GM19043 (cell line): ENCODE measurements at regions not wholly inside any gene's neighbourhood (a gene's known extent, or its start where the extent isn't known, plus 50 kb on each side); places are given as distances from the start of the nearest gene placed in this dataset.
"Not testable (repeated sequence)": the region's sequence is repeated elsewhere in the genome, so short reads cannot be mapped to it uniquely, and the experiment has no call there.

Experiments
- ATAC-seq: cut with Tn5 transposase; IDR thresholded peaks from one replicate; pipeline ENCODE4 v1.9.1; 2021; ENCODE audit warnings: low read depth; ENCODE audit not compliant: unreplicated experiment

- no peak for ATAC-seq
Observed at GRCh38 chr11:122209619-122210366, 93.8 kb upstream of the BLID start.

GRCh38 chr11:122207921-122208764 lies 92.1 kb upstream of the BLID start:
- ATAC-seq = no peak

GRCh38 chr11:122207505-122207904 lies 91.5 kb upstream of the BLID start:
- ATAC-seq = no peak

GRCh38 chr11:122205036-122205435 lies 89.0 kb upstream of the BLID start:
- ATAC-seq = no peak

- no peak for ATAC-seq
Observed at GRCh38 chr11:122204206-122204605, 88.2 kb upstream of the BLID start.

- ATAC-seq = peak; percentile 75
Observed at GRCh38 chr11:122202951-122203456, 87.0 kb upstream of the BLID start.

GRCh38 chr11:122202161-122202950 lies 86.3 kb upstream of the BLID start:
- ATAC-seq = no peak

- ATAC-seq = no peak
Observed at GRCh38 chr11:122201106-122201505, 85.1 kb upstream of the BLID start.

- ATAC-seq = no peak
Observed at GRCh38 chr11:122199661-122200060, 83.6 kb upstream of the BLID start.

GRCh38 chr11:122198291-122198983 lies 82.4 kb upstream of the BLID start:
- ATAC-seq = no peak

GRCh38 chr11:122197066-122197987 lies 81.3 kb upstream of the BLID start:
- ATAC-seq = no peak

GRCh38 chr11:122195790-122196189 lies 79.8 kb upstream of the BLID start:
- no peak for ATAC-seq

GRCh38 chr11:122193881-122194480 lies 78.0 kb upstream of the BLID start:
- not testable (repeated sequence) for ATAC-seq

GRCh38 chr11:122193457-122193856 lies 77.4 kb upstream of the BLID start:
- no peak for ATAC-seq

- ATAC-seq = no peak
Observed at GRCh38 chr11:122192634-122193255, 76.7 kb upstream of the BLID start.

- no peak for ATAC-seq
Observed at GRCh38 chr11:122190768-122191167, 74.8 kb upstream of the BLID start.

- ATAC-seq = no peak
Observed at GRCh38 chr11:122189229-122189628, 73.2 kb upstream of the BLID start.

- no peak for ATAC-seq
Observed at GRCh38 chr11:122187373-122188165, 71.6 kb upstream of the BLID start.
